ENCODE measurements at regions not wholly inside any gene's neighbourhood (a gene's known extent, or its start where the extent isn't known, plus 50 kb on each side); places are given as distances from the start of the nearest gene placed in this dataset.

GRCh38 chr12:61655241-61655640 is 605.0 kb upstream of the USP15 start:
- H3K4me3 Mint-ChIP-seq, result no peak overlapping the region; the same call in 1 of the 2 replicates
- peaks cover 29% of the 10 kb centered on the region for H3K4me1 Mint-ChIP-seq
- H3K27ac Mint-ChIP-seq, result no peak overlapping the region
- POLR2A ChIA-PET, result no interaction called here
- DNase-seq (ENCODE audit: low spot score) (no peak), ATAC-seq (no peak)
- no peaks in the 10 kb centered on the region for H3K27me3 Mint-ChIP-seq (ENCODE audit: low read depth)
- no peak for TF ChIP-seq E2F4 (CRISPR knock-in tag; IDR thresholded peaks at IDR 0.05; ENCODE audit: borderline replicate concordance, low read depth)
- no peak for TF ChIP-seq ZNF219 (CRISPR knock-in tag; IDR thresholded peaks at IDR 0.05; ENCODE audit: borderline replicate concordance)
- TF ChIP-seq CREM (CRISPR knock-in tag; IDR thresholded peaks at IDR 0.05), result no peak
- no peak for TF ChIP-seq ESRRA (CRISPR knock-in tag; IDR thresholded peaks at IDR 0.05; ENCODE audit: borderline replicate concordance)
- TF ChIP-seq ATF2 (CRISPR knock-in tag; IDR thresholded peaks at IDR 0.05; ENCODE audit: borderline replicate concordance, low read depth), result no peak
- no peak for TF ChIP-seq NR3C1 (CRISPR knock-in tag; conservative IDR thresholded peaks at IDR 0.05; ENCODE audit: low read depth)
- TF ChIP-seq ARID4B (CRISPR knock-in tag; IDR thresholded peaks at IDR 0.05; ENCODE audit: borderline replicate concordance), result no peak
- no peak for TF ChIP-seq JAZF1 (CRISPR knock-in tag; IDR thresholded peaks at IDR 0.05)
- TF ChIP-seq, protein P1, sequence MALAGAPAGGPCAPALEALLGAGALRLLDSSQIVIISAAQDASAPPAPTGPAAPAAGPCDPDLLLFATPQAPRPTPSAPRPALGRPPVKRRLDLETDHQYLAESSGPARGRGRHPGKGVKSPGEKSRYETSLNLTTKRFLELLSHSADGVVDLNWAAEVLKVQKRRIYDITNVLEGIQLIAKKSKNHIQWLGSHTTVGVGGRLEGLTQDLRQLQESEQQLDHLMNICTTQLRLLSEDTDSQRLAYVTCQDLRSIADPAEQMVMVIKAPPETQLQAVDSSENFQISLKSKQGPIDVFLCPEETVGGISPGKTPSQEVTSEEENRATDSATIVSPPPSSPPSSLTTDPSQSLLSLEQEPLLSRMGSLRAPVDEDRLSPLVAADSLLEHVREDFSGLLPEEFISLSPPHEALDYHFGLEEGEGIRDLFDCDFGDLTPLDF (CRISPR knock-in tag; IDR thresholded peaks at IDR 0.05), result no peak
- TF ChIP-seq, protein P2, sequence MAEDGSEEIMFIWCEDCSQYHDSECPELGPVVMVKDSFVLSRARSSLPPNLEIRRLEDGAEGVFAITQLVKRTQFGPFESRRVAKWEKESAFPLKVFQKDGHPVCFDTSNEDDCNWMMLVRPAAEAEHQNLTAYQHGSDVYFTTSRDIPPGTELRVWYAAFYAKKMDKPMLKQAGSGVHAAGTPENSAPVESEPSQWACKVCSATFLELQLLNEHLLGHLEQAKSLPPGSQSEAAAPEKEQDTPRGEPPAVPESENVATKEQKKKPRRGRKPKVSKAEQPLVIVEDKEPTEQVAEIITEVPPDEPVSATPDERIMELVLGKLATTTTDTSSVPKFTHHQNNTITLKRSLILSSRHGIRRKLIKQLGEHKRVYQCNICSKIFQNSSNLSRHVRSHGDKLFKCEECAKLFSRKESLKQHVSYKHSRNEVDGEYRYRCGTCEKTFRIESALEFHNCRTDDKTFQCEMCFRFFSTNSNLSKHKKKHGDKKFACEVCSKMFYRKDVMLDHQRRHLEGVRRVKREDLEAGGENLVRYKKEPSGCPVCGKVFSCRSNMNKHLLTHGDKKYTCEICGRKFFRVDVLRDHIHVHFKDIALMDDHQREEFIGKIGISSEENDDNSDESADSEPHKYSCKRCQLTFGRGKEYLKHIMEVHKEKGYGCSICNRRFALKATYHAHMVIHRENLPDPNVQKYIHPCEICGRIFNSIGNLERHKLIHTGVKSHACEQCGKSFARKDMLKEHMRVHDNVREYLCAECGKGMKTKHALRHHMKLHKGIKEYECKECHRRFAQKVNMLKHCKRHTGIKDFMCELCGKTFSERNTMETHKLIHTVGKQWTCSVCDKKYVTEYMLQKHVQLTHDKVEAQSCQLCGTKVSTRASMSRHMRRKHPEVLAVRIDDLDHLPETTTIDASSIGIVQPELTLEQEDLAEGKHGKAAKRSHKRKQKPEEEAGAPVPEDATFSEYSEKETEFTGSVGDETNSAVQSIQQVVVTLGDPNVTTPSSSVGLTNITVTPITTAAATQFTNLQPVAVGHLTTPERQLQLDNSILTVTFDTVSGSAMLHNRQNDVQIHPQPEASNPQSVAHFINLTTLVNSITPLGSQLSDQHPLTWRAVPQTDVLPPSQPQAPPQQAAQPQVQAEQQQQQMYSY (CRISPR knock-in tag; IDR thresholded peaks at IDR 0.05), result no peak
- TF ChIP-seq PREB (CRISPR knock-in tag; IDR thresholded peaks at IDR 0.05; ENCODE audit: borderline replicate concordance), result no peak
- TF ChIP-seq, protein P3, sequence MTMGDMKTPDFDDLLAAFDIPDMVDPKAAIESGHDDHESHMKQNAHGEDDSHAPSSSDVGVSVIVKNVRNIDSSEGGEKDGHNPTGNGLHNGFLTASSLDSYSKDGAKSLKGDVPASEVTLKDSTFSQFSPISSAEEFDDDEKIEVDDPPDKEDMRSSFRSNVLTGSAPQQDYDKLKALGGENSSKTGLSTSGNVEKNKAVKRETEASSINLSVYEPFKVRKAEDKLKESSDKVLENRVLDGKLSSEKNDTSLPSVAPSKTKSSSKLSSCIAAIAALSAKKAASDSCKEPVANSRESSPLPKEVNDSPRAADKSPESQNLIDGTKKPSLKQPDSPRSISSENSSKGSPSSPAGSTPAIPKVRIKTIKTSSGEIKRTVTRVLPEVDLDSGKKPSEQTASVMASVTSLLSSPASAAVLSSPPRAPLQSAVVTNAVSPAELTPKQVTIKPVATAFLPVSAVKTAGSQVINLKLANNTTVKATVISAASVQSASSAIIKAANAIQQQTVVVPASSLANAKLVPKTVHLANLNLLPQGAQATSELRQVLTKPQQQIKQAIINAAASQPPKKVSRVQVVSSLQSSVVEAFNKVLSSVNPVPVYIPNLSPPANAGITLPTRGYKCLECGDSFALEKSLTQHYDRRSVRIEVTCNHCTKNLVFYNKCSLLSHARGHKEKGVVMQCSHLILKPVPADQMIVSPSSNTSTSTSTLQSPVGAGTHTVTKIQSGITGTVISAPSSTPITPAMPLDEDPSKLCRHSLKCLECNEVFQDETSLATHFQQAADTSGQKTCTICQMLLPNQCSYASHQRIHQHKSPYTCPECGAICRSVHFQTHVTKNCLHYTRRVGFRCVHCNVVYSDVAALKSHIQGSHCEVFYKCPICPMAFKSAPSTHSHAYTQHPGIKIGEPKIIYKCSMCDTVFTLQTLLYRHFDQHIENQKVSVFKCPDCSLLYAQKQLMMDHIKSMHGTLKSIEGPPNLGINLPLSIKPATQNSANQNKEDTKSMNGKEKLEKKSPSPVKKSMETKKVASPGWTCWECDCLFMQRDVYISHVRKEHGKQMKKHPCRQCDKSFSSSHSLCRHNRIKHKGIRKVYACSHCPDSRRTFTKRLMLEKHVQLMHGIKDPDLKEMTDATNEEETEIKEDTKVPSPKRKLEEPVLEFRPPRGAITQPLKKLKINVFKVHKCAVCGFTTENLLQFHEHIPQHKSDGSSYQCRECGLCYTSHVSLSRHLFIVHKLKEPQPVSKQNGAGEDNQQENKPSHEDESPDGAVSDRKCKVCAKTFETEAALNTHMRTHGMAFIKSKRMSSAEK (CRISPR knock-in tag; IDR thresholded peaks at IDR 0.05; ENCODE audit: borderline replicate concordance), result no peak
- TF ChIP-seq STAT6 (CRISPR knock-in tag; conservative IDR thresholded peaks at IDR 0.05; ENCODE audit: low read depth), result no peak
- 0 out of 2 replicates have a peak, but pooled peaks cover 3% of the 10 kb centered on the region for H3K36me3 Mint-ChIP-seq
- H3K9me3 Mint-ChIP-seq, result peaks cover 16% of the 10 kb centered on the region
- CTCF ChIA-PET, result no interaction called here
